ENCODE measurements at regions not wholly inside any gene's neighbourhood (a gene's known extent, or its start where the extent isn't known, plus 50 kb on each side); places are given as distances from the start of the nearest gene placed in this dataset.
"Not testable (repeated sequence)": the region's sequence is repeated elsewhere in the genome, so short reads cannot be mapped to it uniquely, and the experiment has no call there.

GRCh38 chr7:55675589-55675988, 103.3 kb upstream of the VOPP1 start:
- TF ChIP-seq CTCF (IDR thresholded peaks at IDR 0.05 in 8 of 11, conservative IDR thresholded peaks at IDR 0.05 in 3 of 11); POLR2AphosphoS5 (IDR thresholded peaks at IDR 0.05); POLR2A (IDR thresholded peaks at IDR 0.05): not testable (repeated sequence)
